ENCODE measurements at regions not wholly inside any gene's neighbourhood (a gene's known extent, or its start where the extent isn't known, plus 50 kb on each side); places are given as distances from the start of the nearest gene placed in this dataset.

- no peak for DNase-seq (ENCODE audit: low spot score)
- Mint-ChIP-seq H3K36me3 (ENCODE audit: low read depth) (no peaks in the 10 kb centered on the region), H3K4me3 (ENCODE audit: low read depth) (no peak overlapping the region), H3K9me3 (no peaks in the 10 kb centered on the region), H3K27me3 (ENCODE audit: low read depth) (peaks cover 45% of the 10 kb centered on the region), H3K4me1 (ENCODE audit: low read depth) (peaks cover 8% of the 10 kb centered on the region), H3K27ac (no peak overlapping the region)
- intact Hi-C loops (cut with micrococcal nuclease), result loop anchor here (5.0 kb wide), 1 partner anchor 47 kb away; no protein-coding TSS in a partner anchor
Measured at GRCh38 chr2:38440655-38441054, 63.6 kb upstream of the ATL2 start.

- no peak for DNase-seq (ENCODE audit: low spot score)
- H3K27ac Mint-ChIP-seq, result no peak overlapping the region
- H3K36me3 Mint-ChIP-seq (ENCODE audit: low read depth), result no peaks in the 10 kb centered on the region
- H3K4me1 Mint-ChIP-seq (ENCODE audit: low read depth), result peaks cover 8% of the 10 kb centered on the region
- H3K9me3 Mint-ChIP-seq, result no peaks in the 10 kb centered on the region
- intact Hi-C loops (cut with micrococcal nuclease), result loop anchor here (5.0 kb wide), 1 partner anchor 47 kb away; no protein-coding TSS in a partner anchor
- no peak overlapping the region for H3K4me3 Mint-ChIP-seq (ENCODE audit: low read depth)
- H3K27me3 Mint-ChIP-seq (ENCODE audit: low read depth), result peaks cover 46% of the 10 kb centered on the region
Measured at GRCh38 chr2:38439863-38440262, 62.8 kb upstream of the ATL2 start.

GRCh38 chr2:38438883-38439612 is 62.0 kb upstream of the ATL2 start:
- intact Hi-C loops (cut with micrococcal nuclease), result no loop called here
- DNase-seq (ENCODE audit: low spot score), result no peak
- H3K27me3 Mint-ChIP-seq (ENCODE audit: low read depth), result peaks cover 42% of the 10 kb centered on the region
- H3K9me3 Mint-ChIP-seq, result no peaks in the 10 kb centered on the region
- H3K27ac Mint-ChIP-seq, result no peak overlapping the region
- H3K4me1 Mint-ChIP-seq (ENCODE audit: low read depth), result peaks cover 8% of the 10 kb centered on the region
- no peak overlapping the region for H3K4me3 Mint-ChIP-seq (ENCODE audit: low read depth)
- no peaks in the 10 kb centered on the region for H3K36me3 Mint-ChIP-seq (ENCODE audit: low read depth)

- Mint-ChIP-seq H3K27me3 (ENCODE audit: low read depth) (peaks cover 38% of the 10 kb centered on the region), H3K4me1 (ENCODE audit: low read depth) (peaks cover 8% of the 10 kb centered on the region), H3K27ac (no peak overlapping the region), H3K36me3 (ENCODE audit: low read depth) (no peaks in the 10 kb centered on the region), H3K4me3 (ENCODE audit: low read depth) (no peak overlapping the region), H3K9me3 (no peaks in the 10 kb centered on the region)
- intact Hi-C loops (cut with micrococcal nuclease), result no loop called here
- no peak for DNase-seq (ENCODE audit: low spot score)
Measured at GRCh38 chr2:38438133-38438882, 61.2 kb upstream of the ATL2 start.

- Mint-ChIP-seq H3K4me3 (ENCODE audit: low read depth) (no peak overlapping the region), H3K27ac (no peak overlapping the region), H3K4me1 (ENCODE audit: low read depth) (peaks cover 10% of the 10 kb centered on the region), H3K36me3 (ENCODE audit: low read depth) (no peaks in the 10 kb centered on the region), H3K9me3 (no peaks in the 10 kb centered on the region), H3K27me3 (ENCODE audit: low read depth) (peaks cover 24% of the 10 kb centered on the region)
- no peak for DNase-seq (ENCODE audit: low spot score)
- intact Hi-C loops (cut with micrococcal nuclease), result no loop called here
Measured at GRCh38 chr2:38436227-38436664, 59.2 kb upstream of the ATL2 start.

- DNase-seq (ENCODE audit: low spot score), result no peak
- Mint-ChIP-seq H3K4me1 (ENCODE audit: low read depth) (peaks cover 10% of the 10 kb centered on the region), H3K27ac (no peak overlapping the region), H3K9me3 (no peaks in the 10 kb centered on the region), H3K36me3 (ENCODE audit: low read depth) (no peaks in the 10 kb centered on the region), H3K4me3 (ENCODE audit: low read depth) (no peak overlapping the region), H3K27me3 (ENCODE audit: low read depth) (peaks cover 22% of the 10 kb centered on the region)
- intact Hi-C loops (cut with micrococcal nuclease), result no loop called here
Measured at GRCh38 chr2:38435775-38436174, 58.7 kb upstream of the ATL2 start.

GRCh38 chr2:38434595-38434994 is 57.5 kb upstream of the ATL2 start:
- peaks cover 10% of the 10 kb centered on the region for H3K4me1 Mint-ChIP-seq (ENCODE audit: low read depth)
- intact Hi-C loops (cut with micrococcal nuclease), result no loop called here
- H3K4me3 Mint-ChIP-seq (ENCODE audit: low read depth), result no peak overlapping the region

GRCh38 chr2:38433607-38433975 is 56.5 kb upstream of the ATL2 start:
- Mint-ChIP-seq H3K36me3 (ENCODE audit: low read depth) (no peaks in the 10 kb centered on the region), H3K9me3 (no peaks in the 10 kb centered on the region), H3K27me3 (ENCODE audit: low read depth) (peaks cover 18% of the 10 kb centered on the region), H3K4me1 (ENCODE audit: low read depth) (peaks cover 4% of the 10 kb centered on the region), H3K4me3 (ENCODE audit: low read depth) (no peak overlapping the region), H3K27ac (no peak overlapping the region)
- intact Hi-C loops (cut with micrococcal nuclease), result no loop called here
- no peak for DNase-seq (ENCODE audit: low spot score)

More at GRCh38 chr2:38434595-38434994, 57.5 kb upstream of the ATL2 start:
- no peak for DNase-seq (ENCODE audit: low spot score)
- Mint-ChIP-seq H3K27ac (no peak overlapping the region), H3K27me3 (ENCODE audit: low read depth) (peaks cover 20% of the 10 kb centered on the region), H3K36me3 (ENCODE audit: low read depth) (no peaks in the 10 kb centered on the region), H3K9me3 (no peaks in the 10 kb centered on the region)

- intact Hi-C loops (cut with micrococcal nuclease), result no loop called here
- no peak for DNase-seq (ENCODE audit: low spot score)
- Mint-ChIP-seq H3K27ac (no peak overlapping the region), H3K27me3 (ENCODE audit: low read depth) (peaks cover 17% of the 10 kb centered on the region), H3K9me3 (no peaks in the 10 kb centered on the region), H3K36me3 (ENCODE audit: low read depth) (no peaks in the 10 kb centered on the region), H3K4me1 (ENCODE audit: low read depth) (peaks cover 1% of the 10 kb centered on the region), H3K4me3 (ENCODE audit: low read depth) (no peak overlapping the region)
Measured at GRCh38 chr2:38432820-38433606, 55.9 kb upstream of the ATL2 start.

- Mint-ChIP-seq H3K36me3 (ENCODE audit: low read depth) (no peaks in the 10 kb centered on the region), H3K27ac (no peak overlapping the region), H3K9me3 (no peaks in the 10 kb centered on the region), H3K4me1 (ENCODE audit: low read depth) (peaks cover 1% of the 10 kb centered on the region), H3K27me3 (ENCODE audit: low read depth) (peaks cover 24% of the 10 kb centered on the region), H3K4me3 (ENCODE audit: low read depth) (no peak overlapping the region)
- intact Hi-C loops (cut with micrococcal nuclease), result no loop called here
- DNase-seq (ENCODE audit: low spot score), result no peak
Measured at GRCh38 chr2:38430597-38431207, 53.6 kb upstream of the ATL2 start.

- Mint-ChIP-seq H3K4me1 (ENCODE audit: low read depth) (peaks cover 1% of the 10 kb centered on the region), H3K36me3 (ENCODE audit: low read depth) (no peaks in the 10 kb centered on the region), H3K27me3 (ENCODE audit: low read depth) (peaks cover 27% of the 10 kb centered on the region), H3K9me3 (no peaks in the 10 kb centered on the region), H3K27ac (no peak overlapping the region), H3K4me3 (ENCODE audit: low read depth) (no peak overlapping the region)
- intact Hi-C loops (cut with micrococcal nuclease), result no loop called here
- DNase-seq (ENCODE audit: low spot score), result no peak
Measured at GRCh38 chr2:38430196-38430595, 53.1 kb upstream of the ATL2 start.

GRCh38 chr2:38427936-38428335 is 50.9 kb upstream of the ATL2 start:
- no peaks in the 10 kb centered on the region for H3K9me3 Mint-ChIP-seq
- intact Hi-C loops (cut with micrococcal nuclease), result no loop called here
- no peak overlapping the region for H3K27ac Mint-ChIP-seq
- H3K36me3 Mint-ChIP-seq (ENCODE audit: low read depth), result no peaks in the 10 kb centered on the region
- no peak overlapping the region for H3K4me3 Mint-ChIP-seq (ENCODE audit: low read depth)
- DNase-seq (ENCODE audit: low spot score), result no peak
- H3K27me3 Mint-ChIP-seq (ENCODE audit: low read depth), result peaks cover 24% of the 10 kb centered on the region
- H3K4me1 Mint-ChIP-seq (ENCODE audit: low read depth), result no peaks in the 10 kb centered on the region
